CD4-positive, alpha-beta T cell (primary cell): ENCODE measurements at regions not wholly inside any gene's neighbourhood (a gene's known extent, or its start where the extent isn't known, plus 50 kb on each side); places are given as distances from the start of the nearest gene placed in this dataset.

Source experiments
- ATAC-seq: fragments of 200-7000 bp; cut with Tn5 transposase; one replicate; pipeline ENCODE4 v1.10.0; 2022; ENCODE audit warnings: mild to moderate bottlenecking; ENCODE audit not compliant: poor library complexity
- CTCF ChIA-PET: fragments of 350-600 bp; sonication (Branson Sonifier 250); formaldehyde crosslinking; loops from one replicate; lab custom pipeline; 2021; ENCODE audit warnings: antibody characterized with exemption, inconsistent platforms; lab: Charles Lee
- POLR2A ChIA-PET: fragments of 350-600 bp; sonication (Branson Sonifier 250); formaldehyde crosslinking; loops from one replicate; lab custom pipeline; 2021; ENCODE audit warnings: antibody characterized with exemption, inconsistent platforms; lab: Charles Lee
- DNase-seq, 14 experiments: peaks; one replicate each; pipeline ENCODE4 v3.0.0-alpha.2; 2013 to 2020; ENCODE audit warnings: mixed read lengths in 2 of 14
- H3K27ac ChIP-seq, 2 donors: one replicate each; pipeline versions ENCODE4 v1.5.1 to v1.7.0; 2013; ENCODE audit warnings: low read length in 2 of 2, low read depth in 1 of 2, mild to moderate bottlenecking in 1 of 2
- H3K27me3 ChIP-seq, 2 experiments: 1 replicate in 1 of 2; 2 replicates in 1 of 2; pipeline versions ENCODE4 v1.6.1 to v1.7.0; 2013; ENCODE audit warnings: low read length in 2 of 2, control low read depth in 1 of 2, mild to moderate bottlenecking in 1 of 2, moderate library complexity in 1 of 2; ENCODE audit not compliant: insufficient read depth in 2 of 2, control insufficient read depth in 1 of 2
- H3K36me3 ChIP-seq: one replicate; pipeline ENCODE4 v1.6.1; 2013; ENCODE audit warnings: low read length, control low read depth; ENCODE audit not compliant: insufficient read depth
- H3K4me1 ChIP-seq: one replicate; pipeline ENCODE4 v1.6.1; 2013; ENCODE audit warnings: low read length, control low read depth; ENCODE audit not compliant: insufficient read depth
- H3K4me3 ChIP-seq: one replicate; pipeline ENCODE4 v1.5.1; 2013; ENCODE audit warnings: mild to moderate bottlenecking, low read length, moderate library complexity
- H3K9me3 ChIP-seq, 2 experiments: 1 replicate in 1 of 2; 2 replicates in 1 of 2; pipeline versions ENCODE4 v1.6.1 to v1.7.0; 2013; ENCODE audit warnings: low read length in 2 of 2, mild to moderate bottlenecking in 2 of 2, control low read depth in 1 of 2, moderate library complexity in 1 of 2; ENCODE audit not compliant: control insufficient read depth in 1 of 2, insufficient read depth in 1 of 2
- H3K27ac Mint-ChIP-seq: one replicate; pipeline ENCODE4 v1.8.0; 2020; ENCODE audit warnings: mixed read lengths
- H3K27me3 Mint-ChIP-seq: one replicate; pipeline ENCODE4 v1.8.0; 2021; ENCODE audit warnings: mixed read lengths
- H3K36me3 Mint-ChIP-seq: one replicate; pipeline ENCODE4 v1.8.0; 2021; ENCODE audit warnings: low read depth, mixed read lengths
- H3K4me1 Mint-ChIP-seq: one replicate; pipeline ENCODE4 v1.8.0; 2021; ENCODE audit warnings: low read depth, mixed read lengths
- H3K4me3 Mint-ChIP-seq: one replicate; pipeline ENCODE4 v1.8.0; 2020; ENCODE audit warnings: mild to moderate bottlenecking, mixed read lengths
- H3K9me3 Mint-ChIP-seq: one replicate; pipeline ENCODE4 v1.8.0; 2020; ENCODE audit warnings: mixed read lengths
- intact Hi-C, 2 experiments: fragments of 100-400 bp; cut with DNase I in 1 of 2; cut with micrococcal nuclease in 1 of 2; formaldehyde crosslinking; loops; one replicate each; pipeline versions ENCODE4 v1.15.1 to v1.9.0; 2023 to 2025; cut with DNase I, micrococcal nuclease
- TF ChIP-seq, protein P1 (sequence below): fragments of 200-600 bp; IDR thresholded peaks from one replicate; pipeline ENCODE4 v1.8.0; 2022; ENCODE audit warnings: antibody characterized with exemption, mild to moderate bottlenecking

DNA sequence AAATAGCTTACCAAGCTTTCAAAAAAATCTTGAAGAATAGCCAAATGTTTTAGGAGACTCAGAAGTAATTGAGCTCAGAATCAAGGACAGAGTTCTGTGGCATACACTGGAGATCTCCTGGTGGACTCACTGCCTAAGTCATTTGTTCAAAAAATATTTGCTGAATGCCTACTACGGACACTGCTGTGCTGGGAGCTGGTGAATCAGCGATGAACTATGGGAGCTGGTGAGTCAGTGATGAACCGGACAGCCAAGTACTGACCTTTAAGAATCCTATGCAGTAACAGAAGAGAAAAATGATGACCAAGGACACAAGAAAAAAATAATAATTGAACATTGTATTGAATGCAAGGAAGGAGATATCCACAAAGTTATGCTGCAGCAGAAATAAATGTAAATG, 717.9 kb upstream of the CXADR start:
- ATAC-seq (no peak), DNase-seq (no peak)
- no peaks in the 10 kb centered on the region for H3K27me3 Mint-ChIP-seq
- no peaks in the 10 kb centered on the region for H3K4me1 Mint-ChIP-seq
- Histone ChIP-seq H3K4me1 (no peaks in the 10 kb centered on the region), H3K27ac (no peak overlapping the region), H3K9me3 (no peaks in the 10 kb centered on the region), H3K27me3 (no peaks in the 10 kb centered on the region), H3K36me3 (no peaks in the 10 kb centered on the region), H3K4me3 (no peak overlapping the region)
- H3K9me3 Mint-ChIP-seq, result peaks cover 8% of the 10 kb centered on the region
- no peaks in the 10 kb centered on the region for H3K36me3 Mint-ChIP-seq
- no peak overlapping the region for H3K4me3 Mint-ChIP-seq
- ChIA-PET CTCF (no interaction called here), POLR2A (no interaction called here)
- H3K27ac Mint-ChIP-seq, result no peak overlapping the region
- TF ChIP-seq, protein P1, sequence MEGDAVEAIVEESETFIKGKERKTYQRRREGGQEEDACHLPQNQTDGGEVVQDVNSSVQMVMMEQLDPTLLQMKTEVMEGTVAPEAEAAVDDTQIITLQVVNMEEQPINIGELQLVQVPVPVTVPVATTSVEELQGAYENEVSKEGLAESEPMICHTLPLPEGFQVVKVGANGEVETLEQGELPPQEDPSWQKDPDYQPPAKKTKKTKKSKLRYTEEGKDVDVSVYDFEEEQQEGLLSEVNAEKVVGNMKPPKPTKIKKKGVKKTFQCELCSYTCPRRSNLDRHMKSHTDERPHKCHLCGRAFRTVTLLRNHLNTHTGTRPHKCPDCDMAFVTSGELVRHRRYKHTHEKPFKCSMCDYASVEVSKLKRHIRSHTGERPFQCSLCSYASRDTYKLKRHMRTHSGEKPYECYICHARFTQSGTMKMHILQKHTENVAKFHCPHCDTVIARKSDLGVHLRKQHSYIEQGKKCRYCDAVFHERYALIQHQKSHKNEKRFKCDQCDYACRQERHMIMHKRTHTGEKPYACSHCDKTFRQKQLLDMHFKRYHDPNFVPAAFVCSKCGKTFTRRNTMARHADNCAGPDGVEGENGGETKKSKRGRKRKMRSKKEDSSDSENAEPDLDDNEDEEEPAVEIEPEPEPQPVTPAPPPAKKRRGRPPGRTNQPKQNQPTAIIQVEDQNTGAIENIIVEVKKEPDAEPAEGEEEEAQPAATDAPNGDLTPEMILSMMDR, result no peak
- intact Hi-C loops, result no loop called here

DNA sequence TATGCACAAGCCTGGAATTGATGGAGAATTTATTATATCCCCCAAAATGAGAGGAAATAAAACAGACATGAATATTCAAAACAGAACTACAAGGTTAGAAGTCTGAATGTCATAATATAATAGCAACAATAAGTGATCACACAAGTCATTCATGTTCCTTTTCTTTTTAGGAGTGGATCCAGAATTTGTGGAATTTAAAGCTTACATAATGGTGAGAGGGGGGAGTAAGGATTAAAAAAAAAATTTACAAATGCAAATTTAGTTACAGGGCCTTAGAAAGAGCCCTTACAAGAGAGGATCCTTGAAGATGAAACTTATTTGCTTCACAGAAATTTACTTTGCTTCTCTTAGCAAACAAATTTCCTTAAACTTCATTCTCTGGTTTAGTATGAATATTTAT, 716.1 kb upstream of the CXADR start:
- Histone ChIP-seq H3K9me3 (peaks cover 0 to 4% of the 10 kb centered on the region in 2 experiments), H3K27me3 (no peaks in the 10 kb centered on the region), H3K4me3 (no peak overlapping the region), H3K36me3 (no peaks in the 10 kb centered on the region), H3K27ac (no peak overlapping the region), H3K4me1 (no peaks in the 10 kb centered on the region)
- Mint-ChIP-seq H3K36me3 (no peaks in the 10 kb centered on the region), H3K4me3 (no peak overlapping the region), H3K4me1 (no peaks in the 10 kb centered on the region), H3K27me3 (no peaks in the 10 kb centered on the region), H3K9me3 (peaks cover 7% of the 10 kb centered on the region), H3K27ac (no peak overlapping the region)
- TF ChIP-seq, protein P1, result no peak
- ChIA-PET POLR2A (no interaction called here), CTCF (no interaction called here)
- intact Hi-C loops, result no loop called here
- ATAC-seq, result no peak
- no peak for DNase-seq

DNA sequence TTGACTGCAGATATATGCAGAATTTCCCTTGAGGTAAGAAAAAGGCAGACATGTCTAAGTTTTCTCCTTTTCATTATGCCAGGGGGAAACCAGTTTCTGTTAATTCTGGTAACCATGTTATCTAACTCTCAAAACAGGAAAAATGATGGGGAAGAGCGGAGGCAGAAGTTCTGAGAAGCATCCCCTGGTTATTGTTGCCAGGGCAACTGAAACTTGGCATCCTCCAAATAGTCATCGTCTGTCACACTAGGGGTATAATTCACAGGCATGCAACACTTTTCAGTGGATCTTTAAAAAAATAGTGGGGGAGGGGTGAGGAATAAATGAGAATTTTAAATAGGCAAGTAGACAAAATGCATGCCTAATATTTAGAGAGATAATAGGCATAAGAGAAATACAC, 715.3 kb upstream of the CXADR start:
- Mint-ChIP-seq H3K4me3 (no peak overlapping the region), H3K36me3 (no peaks in the 10 kb centered on the region), H3K9me3 (peaks cover 7% of the 10 kb centered on the region), H3K27ac (no peak overlapping the region), H3K4me1 (no peaks in the 10 kb centered on the region), H3K27me3 (no peaks in the 10 kb centered on the region)
- intact Hi-C loops, result no loop called here
- TF ChIP-seq, protein P1, result no peak
- Histone ChIP-seq H3K36me3 (no peaks in the 10 kb centered on the region), H3K27me3 (no peaks in the 10 kb centered on the region), H3K9me3 (peaks cover 0 to 4% of the 10 kb centered on the region in 2 experiments), H3K27ac (no peak overlapping the region), H3K4me1 (no peaks in the 10 kb centered on the region), H3K4me3 (no peak overlapping the region)
- ChIA-PET CTCF (no interaction called here), POLR2A (no interaction called here)
- ATAC-seq (no peak), DNase-seq (no peak)
